ENCODE measurements at regions not wholly inside any gene's neighbourhood (a gene's known extent, or its start where the extent isn't known, plus 50 kb on each side); places are given as distances from the start of the nearest gene placed in this dataset.

DNA sequence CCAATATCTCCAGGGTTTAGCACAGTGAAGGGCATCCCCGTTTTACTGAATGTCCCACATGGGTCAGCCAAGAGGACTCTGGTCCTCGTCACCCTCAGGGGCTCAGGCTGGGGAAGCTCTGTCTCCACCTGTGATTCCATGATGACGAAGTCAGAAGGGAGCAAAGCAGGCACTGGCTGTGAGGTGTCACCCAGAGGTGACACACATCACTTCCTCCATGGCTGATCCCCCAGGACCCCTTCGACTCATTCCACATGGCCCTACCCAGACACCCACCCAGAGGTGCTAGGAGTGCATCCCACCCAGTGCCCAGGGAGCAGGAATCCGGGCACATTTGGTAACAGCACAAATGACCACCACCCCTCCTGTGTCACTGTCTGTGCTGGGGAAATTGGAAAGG is 145.2 kb upstream of the VSTM2B start:
- TF ChIP-seq, protein P1, sequence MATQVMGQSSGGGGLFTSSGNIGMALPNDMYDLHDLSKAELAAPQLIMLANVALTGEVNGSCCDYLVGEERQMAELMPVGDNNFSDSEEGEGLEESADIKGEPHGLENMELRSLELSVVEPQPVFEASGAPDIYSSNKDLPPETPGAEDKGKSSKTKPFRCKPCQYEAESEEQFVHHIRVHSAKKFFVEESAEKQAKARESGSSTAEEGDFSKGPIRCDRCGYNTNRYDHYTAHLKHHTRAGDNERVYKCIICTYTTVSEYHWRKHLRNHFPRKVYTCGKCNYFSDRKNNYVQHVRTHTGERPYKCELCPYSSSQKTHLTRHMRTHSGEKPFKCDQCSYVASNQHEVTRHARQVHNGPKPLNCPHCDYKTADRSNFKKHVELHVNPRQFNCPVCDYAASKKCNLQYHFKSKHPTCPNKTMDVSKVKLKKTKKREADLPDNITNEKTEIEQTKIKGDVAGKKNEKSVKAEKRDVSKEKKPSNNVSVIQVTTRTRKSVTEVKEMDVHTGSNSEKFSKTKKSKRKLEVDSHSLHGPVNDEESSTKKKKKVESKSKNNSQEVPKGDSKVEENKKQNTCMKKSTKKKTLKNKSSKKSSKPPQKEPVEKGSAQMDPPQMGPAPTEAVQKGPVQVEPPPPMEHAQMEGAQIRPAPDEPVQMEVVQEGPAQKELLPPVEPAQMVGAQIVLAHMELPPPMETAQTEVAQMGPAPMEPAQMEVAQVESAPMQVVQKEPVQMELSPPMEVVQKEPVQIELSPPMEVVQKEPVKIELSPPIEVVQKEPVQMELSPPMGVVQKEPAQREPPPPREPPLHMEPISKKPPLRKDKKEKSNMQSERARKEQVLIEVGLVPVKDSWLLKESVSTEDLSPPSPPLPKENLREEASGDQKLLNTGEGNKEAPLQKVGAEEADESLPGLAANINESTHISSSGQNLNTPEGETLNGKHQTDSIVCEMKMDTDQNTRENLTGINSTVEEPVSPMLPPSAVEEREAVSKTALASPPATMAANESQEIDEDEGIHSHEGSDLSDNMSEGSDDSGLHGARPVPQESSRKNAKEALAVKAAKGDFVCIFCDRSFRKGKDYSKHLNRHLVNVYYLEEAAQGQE (IDR thresholded peaks at IDR 0.05; ENCODE audit: low read depth) = no peak
- TF ChIP-seq CREB1 (IDR thresholded peaks at IDR 0.05; ENCODE audit: low read depth) (no peak), EGR1 (IDR thresholded peaks at IDR 0.05) (no peak), EP300 (IDR thresholded peaks at IDR 0.05; ENCODE audit: borderline replicate concordance) (no peak), TCF12 (IDR thresholded peaks at IDR 0.05; ENCODE audit: low read depth) (no peak)
